ENCODE measurements at regions not wholly inside any gene's neighbourhood (a gene's known extent, or its start where the extent isn't known, plus 50 kb on each side); places are given as distances from the start of the nearest gene placed in this dataset.
"Not testable (repeated sequence)": the region's sequence is repeated elsewhere in the genome, so short reads cannot be mapped to it uniquely, and the experiment has no call there.

- Mint-ChIP-seq H3K36me3 (ENCODE audit: low read depth) (no peaks in the 10 kb centered on the region), H3K27me3 (ENCODE audit: low read depth) (no peaks in the 10 kb centered on the region), H3K4me1 (ENCODE audit: low read depth) (peaks cover 3% of the 10 kb centered on the region), H3K4me3 (ENCODE audit: low read depth) (no peak overlapping the region), H3K9me3 (no peaks in the 10 kb centered on the region), H3K27ac (no peak overlapping the region)
- DNase-seq (ENCODE audit: low spot score) = no peak
- intact Hi-C loops (cut with micrococcal nuclease) = no loop called here
Observed at GRCh38 chr4:53895137-53895536, 169.3 kb downstream of the CHIC2 start.

DNA sequence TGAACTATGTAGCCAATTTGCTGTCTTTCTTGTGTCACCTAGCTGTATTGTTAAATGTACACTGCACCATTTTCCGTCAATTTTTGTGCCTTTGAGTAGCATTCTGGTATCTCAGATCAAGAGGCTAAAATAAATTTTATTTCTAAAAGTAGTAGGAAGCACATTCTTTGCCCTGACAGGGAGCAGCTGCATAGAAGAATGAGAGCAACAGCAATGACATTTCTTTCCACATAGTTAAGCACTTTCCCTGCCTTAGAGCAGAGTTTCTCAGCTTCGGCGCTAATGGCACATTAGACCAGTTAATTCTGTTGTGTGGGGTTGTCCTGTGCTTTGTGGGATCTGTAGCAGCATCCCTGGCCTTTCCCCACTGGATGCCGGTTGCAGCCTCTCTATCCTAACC is 173.9 kb downstream of the CHIC2 start:
- no peaks in the 10 kb centered on the region for H3K9me3 Mint-ChIP-seq
- no peak overlapping the region for H3K27ac Mint-ChIP-seq
- no peak overlapping the region for H3K4me3 Mint-ChIP-seq (ENCODE audit: low read depth)
- no peaks in the 10 kb centered on the region for H3K36me3 Mint-ChIP-seq (ENCODE audit: low read depth)
- intact Hi-C loops (cut with micrococcal nuclease) = no loop called here
- DNase-seq (ENCODE audit: low spot score) = no peak
- H3K4me1 Mint-ChIP-seq (ENCODE audit: low read depth) = peaks cover 3% of the 10 kb centered on the region
- no peaks in the 10 kb centered on the region for H3K27me3 Mint-ChIP-seq (ENCODE audit: low read depth)

GRCh38 chr4:53889326-53890055 is 174.9 kb downstream of the CHIC2 start:
- H3K36me3 Mint-ChIP-seq (ENCODE audit: low read depth) = no peaks in the 10 kb centered on the region
- intact Hi-C loops (cut with micrococcal nuclease) = no loop called here
- H3K27ac Mint-ChIP-seq = no peak overlapping the region
- H3K27me3 Mint-ChIP-seq (ENCODE audit: low read depth) = peaks cover 1% of the 10 kb centered on the region
- peaks cover 3% of the 10 kb centered on the region for H3K4me1 Mint-ChIP-seq (ENCODE audit: low read depth)
- H3K9me3 Mint-ChIP-seq = no peaks in the 10 kb centered on the region
- H3K4me3 Mint-ChIP-seq (ENCODE audit: low read depth) = no peak overlapping the region
- DNase-seq (ENCODE audit: low spot score) = no peak

GRCh38 chr4:53886090-53886489 is 178.3 kb downstream of the CHIC2 start:
- peaks cover 1% of the 10 kb centered on the region for H3K27me3 Mint-ChIP-seq (ENCODE audit: low read depth)
- no peaks in the 10 kb centered on the region for H3K9me3 Mint-ChIP-seq
- no peak overlapping the region for H3K27ac Mint-ChIP-seq
- no peaks in the 10 kb centered on the region for H3K4me1 Mint-ChIP-seq (ENCODE audit: low read depth)
- intact Hi-C loops (cut with micrococcal nuclease) = no loop called here
- H3K4me3 Mint-ChIP-seq (ENCODE audit: low read depth) = no peak overlapping the region
- no peak for DNase-seq (ENCODE audit: low spot score)
- H3K36me3 Mint-ChIP-seq (ENCODE audit: low read depth) = no peaks in the 10 kb centered on the region

GRCh38 chr4:53885668-53886067 is 178.7 kb downstream of the CHIC2 start:
- H3K27me3 Mint-ChIP-seq (ENCODE audit: low read depth) = peaks cover 1% of the 10 kb centered on the region
- intact Hi-C loops (cut with micrococcal nuclease) = no loop called here
- no peak overlapping the region for H3K4me3 Mint-ChIP-seq (ENCODE audit: low read depth)
- no peak for DNase-seq (ENCODE audit: low spot score)
- no peak overlapping the region for H3K27ac Mint-ChIP-seq
- no peaks in the 10 kb centered on the region for H3K4me1 Mint-ChIP-seq (ENCODE audit: low read depth)
- H3K36me3 Mint-ChIP-seq (ENCODE audit: low read depth) = no peaks in the 10 kb centered on the region
- H3K9me3 Mint-ChIP-seq = no peaks in the 10 kb centered on the region

- H3K4me3 Mint-ChIP-seq (ENCODE audit: low read depth); H3K27ac Mint-ChIP-seq; intact Hi-C loops (cut with micrococcal nuclease); H3K9me3 Mint-ChIP-seq; H3K36me3 Mint-ChIP-seq (ENCODE audit: low read depth); DNase-seq (ENCODE audit: low spot score); H3K27me3 Mint-ChIP-seq (ENCODE audit: low read depth); H3K4me1 Mint-ChIP-seq (ENCODE audit: low read depth): not testable (repeated sequence)
Observed at GRCh38 chr4:53877096-53877495, 187.3 kb downstream of the CHIC2 start.

GRCh38 chr4:53866055-53866454 is 198.3 kb downstream of the CHIC2 start:
- intact Hi-C loops (cut with micrococcal nuclease) = no loop called here
- no peak for DNase-seq (ENCODE audit: low spot score)
- no peaks in the 10 kb centered on the region for H3K27me3 Mint-ChIP-seq (ENCODE audit: low read depth)
- no peak overlapping the region for H3K4me3 Mint-ChIP-seq (ENCODE audit: low read depth)
- H3K9me3 Mint-ChIP-seq = no peaks in the 10 kb centered on the region
- H3K27ac Mint-ChIP-seq = no peak overlapping the region
- H3K4me1 Mint-ChIP-seq (ENCODE audit: low read depth) = no peaks in the 10 kb centered on the region
- no peaks in the 10 kb centered on the region for H3K36me3 Mint-ChIP-seq (ENCODE audit: low read depth)

DNA sequence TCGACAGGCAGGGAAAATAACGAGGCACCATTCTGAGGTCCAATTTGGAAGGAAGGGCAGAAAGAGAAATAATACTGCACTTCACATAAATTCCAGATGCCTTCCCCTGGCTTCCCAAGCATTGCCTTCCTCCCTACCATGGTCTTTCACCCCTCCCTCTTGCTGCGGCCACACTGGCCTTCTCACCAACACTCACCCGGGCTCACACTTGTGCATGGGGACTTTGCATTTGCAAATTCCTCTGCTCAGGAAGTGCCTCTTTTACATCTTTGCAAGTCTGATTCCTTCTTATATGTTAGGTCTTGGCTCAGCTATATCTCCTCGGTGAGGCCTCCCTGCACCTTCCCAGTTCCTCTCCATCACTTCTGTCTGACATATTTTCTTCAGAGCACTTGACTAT is 199.4 kb downstream of the CHIC2 start:
- no peaks in the 10 kb centered on the region for H3K36me3 Mint-ChIP-seq (ENCODE audit: low read depth)
- intact Hi-C loops (cut with micrococcal nuclease) = no loop called here
- no peak overlapping the region for H3K27ac Mint-ChIP-seq
- no peaks in the 10 kb centered on the region for H3K27me3 Mint-ChIP-seq (ENCODE audit: low read depth)
- no peak overlapping the region for H3K4me3 Mint-ChIP-seq (ENCODE audit: low read depth)
- no peaks in the 10 kb centered on the region for H3K9me3 Mint-ChIP-seq
- no peak for DNase-seq (ENCODE audit: low spot score)
- no peaks in the 10 kb centered on the region for H3K4me1 Mint-ChIP-seq (ENCODE audit: low read depth)

GRCh38 chr4:53863736-53864365 is 200.6 kb downstream of the CHIC2 start:
- H3K9me3 Mint-ChIP-seq = no peaks in the 10 kb centered on the region
- H3K27me3 Mint-ChIP-seq (ENCODE audit: low read depth) = no peaks in the 10 kb centered on the region
- H3K4me1 Mint-ChIP-seq (ENCODE audit: low read depth) = no peaks in the 10 kb centered on the region
- DNase-seq (ENCODE audit: low spot score) = no peak
- intact Hi-C loops (cut with micrococcal nuclease) = no loop called here
- no peak overlapping the region for H3K4me3 Mint-ChIP-seq (ENCODE audit: low read depth)
- H3K36me3 Mint-ChIP-seq (ENCODE audit: low read depth) = no peaks in the 10 kb centered on the region
- no peak overlapping the region for H3K27ac Mint-ChIP-seq

- intact Hi-C loops (cut with micrococcal nuclease) = no loop called here
- Mint-ChIP-seq H3K27me3 (ENCODE audit: low read depth) (no peaks in the 10 kb centered on the region), H3K36me3 (ENCODE audit: low read depth) (no peaks in the 10 kb centered on the region), H3K27ac (no peak overlapping the region), H3K4me1 (ENCODE audit: low read depth) (no peaks in the 10 kb centered on the region), H3K9me3 (no peaks in the 10 kb centered on the region), H3K4me3 (ENCODE audit: low read depth) (no peak overlapping the region)
- no peak for DNase-seq (ENCODE audit: low spot score)
Observed at GRCh38 chr4:53863158-53863557, 201.2 kb downstream of the CHIC2 start.

DNA sequence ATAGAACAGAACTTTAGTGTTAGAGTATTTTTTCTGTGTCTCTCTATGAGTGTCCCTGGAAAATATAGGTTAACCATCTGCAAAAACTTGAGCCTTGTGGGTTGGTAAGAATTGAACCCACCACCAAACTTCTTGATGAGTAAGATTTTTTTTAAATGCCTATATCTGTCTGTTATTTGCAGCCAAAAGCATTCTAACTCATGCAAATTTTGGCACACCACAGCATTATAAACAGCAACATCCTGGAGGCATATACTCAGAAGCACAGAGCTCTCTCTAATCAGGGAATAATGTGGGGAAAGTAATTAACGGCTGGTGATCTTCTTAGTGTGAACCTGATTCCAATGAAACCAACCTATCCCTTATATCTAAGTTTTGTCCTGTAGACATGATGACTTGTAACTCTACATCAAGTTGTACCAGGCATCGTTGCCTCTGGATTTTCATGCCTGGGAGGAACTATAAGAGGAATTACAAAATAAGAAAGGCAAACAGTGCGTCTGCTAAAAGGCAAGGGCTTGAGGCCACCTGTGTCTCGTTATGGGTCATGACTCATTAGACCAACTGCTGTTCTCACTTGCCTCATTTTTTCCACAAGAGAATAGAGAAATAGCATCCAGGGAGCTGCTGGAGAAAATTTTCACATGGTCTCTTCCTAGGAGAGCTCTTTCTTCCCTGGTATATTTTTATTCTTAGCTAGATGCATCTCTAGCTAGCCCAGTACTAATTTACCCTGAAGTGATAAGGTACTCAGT is 202.4 kb downstream of the CHIC2 start:
- Mint-ChIP-seq H3K4me3 (ENCODE audit: low read depth) (no peak overlapping the region), H3K9me3 (no peaks in the 10 kb centered on the region), H3K4me1 (ENCODE audit: low read depth) (no peaks in the 10 kb centered on the region), H3K36me3 (ENCODE audit: low read depth) (no peaks in the 10 kb centered on the region), H3K27me3 (ENCODE audit: low read depth) (no peaks in the 10 kb centered on the region), H3K27ac (no peak overlapping the region)
- no peak for DNase-seq (ENCODE audit: low spot score)
- intact Hi-C loops (cut with micrococcal nuclease) = no loop called here

DNA sequence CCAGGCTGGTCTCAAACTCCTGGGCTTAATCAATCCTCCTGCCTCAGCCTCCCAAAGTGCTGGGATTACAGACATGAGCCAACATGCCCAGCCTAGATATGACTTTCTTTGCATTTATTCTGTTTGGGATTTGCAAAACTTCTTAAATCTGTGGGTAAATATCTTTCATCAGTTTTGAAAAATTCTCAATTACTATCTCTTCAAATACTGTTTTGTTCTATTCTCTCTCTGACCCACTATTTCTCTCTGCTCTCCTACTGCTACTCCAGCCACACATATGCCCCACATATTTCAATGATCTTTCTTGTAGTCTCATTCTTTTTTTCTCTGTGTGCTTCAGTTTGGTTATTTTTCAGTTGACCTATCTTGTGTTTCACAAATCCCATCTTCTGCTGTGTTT is 205.1 kb downstream of the CHIC2 start:
- intact Hi-C loops (cut with micrococcal nuclease) = no loop called here
- H3K36me3 Mint-ChIP-seq (ENCODE audit: low read depth) = no peaks in the 10 kb centered on the region

GRCh38 chr4:53858744-53859143 is 205.7 kb downstream of the CHIC2 start:
- H3K27me3 Mint-ChIP-seq (ENCODE audit: low read depth) = no peaks in the 10 kb centered on the region
- H3K27ac Mint-ChIP-seq = no peak overlapping the region
- DNase-seq (ENCODE audit: low spot score) = no peak
- H3K36me3 Mint-ChIP-seq (ENCODE audit: low read depth) = no peaks in the 10 kb centered on the region
- no peak overlapping the region for H3K4me3 Mint-ChIP-seq (ENCODE audit: low read depth)
- intact Hi-C loops (cut with micrococcal nuclease) = no loop called here
- no peaks in the 10 kb centered on the region for H3K4me1 Mint-ChIP-seq (ENCODE audit: low read depth)
- H3K9me3 Mint-ChIP-seq = no peaks in the 10 kb centered on the region

More for the DNA sequence above, 205.1 kb downstream of the CHIC2 start:
- H3K4me3 Mint-ChIP-seq (ENCODE audit: low read depth) = no peak overlapping the region
- H3K4me1 Mint-ChIP-seq (ENCODE audit: low read depth) = no peaks in the 10 kb centered on the region
- no peaks in the 10 kb centered on the region for H3K27me3 Mint-ChIP-seq (ENCODE audit: low read depth)
- H3K9me3 Mint-ChIP-seq = no peaks in the 10 kb centered on the region
- no peak for DNase-seq (ENCODE audit: low spot score)
- H3K27ac Mint-ChIP-seq = no peak overlapping the region
